GM19239 (cell line): ENCODE measurements at regions not wholly inside any gene's neighbourhood (a gene's known extent, or its start where the extent isn't known, plus 50 kb on each side); places are given as distances from the start of the nearest gene placed in this dataset.

Experiments
- DNase-seq: peaks from one replicate; pipeline ENCODE4 v3.0.0; 2011; ENCODE audit warnings: low spot score; ENCODE audit not compliant: insufficient read length
- FAIRE-seq: peaks from 2 replicates; lab custom pipeline; 2011; peaks lifted over from hg19 to GRCh38; lab: Jason Lieb, UNC

- no peak for FAIRE-seq
- DNase-seq, result no peak
These were observed 51.8 kb upstream of the PAX1 start for GRCh38 chr20:21653628-21654027.

DNA sequence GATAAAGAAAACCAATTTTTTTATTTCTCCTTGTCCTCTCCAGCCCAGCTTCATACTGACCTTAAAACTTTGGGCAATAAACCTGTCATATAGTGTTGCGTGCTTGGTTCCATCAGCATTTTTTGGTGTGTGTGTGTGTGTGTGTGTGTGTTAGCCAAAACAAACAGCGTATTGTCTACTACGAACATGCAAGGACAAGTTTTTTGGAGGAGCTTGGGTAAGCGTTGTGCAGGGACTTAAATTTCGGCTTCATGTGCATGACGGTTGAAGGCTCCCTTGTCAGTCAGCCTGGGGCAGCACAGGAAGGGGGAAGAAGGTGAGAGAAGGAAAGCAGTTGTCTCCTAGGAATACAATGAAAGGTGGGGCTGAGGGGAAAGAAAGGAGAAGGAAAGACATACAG is 62.0 kb upstream of the PAX1 start:
- DNase-seq, result no peak
- no peak for FAIRE-seq

DNA sequence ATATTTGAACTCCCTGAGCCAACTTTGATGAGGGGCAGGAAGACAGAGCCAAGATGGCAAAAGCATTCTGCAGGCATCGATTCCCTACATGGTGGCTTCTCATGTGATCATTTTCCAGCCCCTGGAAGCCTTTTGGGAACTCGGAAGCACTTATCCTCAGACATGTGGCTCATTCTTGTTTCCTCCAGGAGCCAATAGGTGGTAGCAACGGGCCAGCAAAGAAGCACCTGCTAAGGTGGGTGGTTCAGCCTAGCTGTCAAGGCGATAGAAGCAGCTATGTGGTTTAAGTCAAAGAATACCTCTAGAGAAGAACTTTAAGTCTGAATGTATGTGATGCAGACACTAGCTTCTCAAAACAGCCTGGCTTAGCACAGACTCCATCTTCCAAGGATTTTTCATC is 64.9 kb upstream of the PAX1 start:
- DNase-seq (no peak), FAIRE-seq (no peak)

DNA sequence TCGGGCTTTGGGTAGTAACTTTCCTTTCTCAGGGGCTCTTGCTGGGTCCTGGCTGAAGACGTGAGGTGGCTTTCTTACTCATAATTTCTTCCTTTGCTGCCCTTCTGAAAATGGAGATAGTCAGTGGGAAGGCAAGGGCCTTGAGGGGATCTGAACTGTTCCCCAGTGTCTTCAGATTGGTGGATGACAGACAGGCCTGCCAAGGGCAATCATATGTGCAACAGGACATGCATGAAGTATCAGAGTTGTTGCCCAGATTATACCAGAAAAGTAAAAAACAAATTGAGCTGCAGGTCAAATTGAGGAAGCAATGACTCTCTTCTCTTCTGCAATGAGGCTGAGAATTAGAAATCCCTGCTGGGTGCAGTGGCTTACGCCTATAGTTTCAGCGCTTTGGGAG is 71.6 kb upstream of the PAX1 start:
- FAIRE-seq (no peak), DNase-seq (no peak)

DNA sequence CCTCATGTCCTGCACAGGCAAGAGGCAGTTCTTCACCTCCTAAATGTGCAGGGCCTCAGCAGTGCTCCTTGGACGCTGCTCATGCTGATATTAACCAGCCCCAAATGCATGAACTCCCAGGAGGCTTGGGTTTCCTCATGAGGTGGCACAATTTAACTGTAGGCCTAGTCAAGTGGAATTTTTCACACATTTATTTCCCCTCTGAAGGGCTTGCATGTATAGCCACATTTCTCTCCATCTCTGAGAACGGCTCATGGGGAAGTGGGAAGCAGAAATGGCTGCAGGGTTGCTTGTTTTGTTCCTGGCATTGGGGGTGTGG is 72.8 kb upstream of the PAX1 start:
- DNase-seq (no peak), FAIRE-seq (no peak)

DNA sequence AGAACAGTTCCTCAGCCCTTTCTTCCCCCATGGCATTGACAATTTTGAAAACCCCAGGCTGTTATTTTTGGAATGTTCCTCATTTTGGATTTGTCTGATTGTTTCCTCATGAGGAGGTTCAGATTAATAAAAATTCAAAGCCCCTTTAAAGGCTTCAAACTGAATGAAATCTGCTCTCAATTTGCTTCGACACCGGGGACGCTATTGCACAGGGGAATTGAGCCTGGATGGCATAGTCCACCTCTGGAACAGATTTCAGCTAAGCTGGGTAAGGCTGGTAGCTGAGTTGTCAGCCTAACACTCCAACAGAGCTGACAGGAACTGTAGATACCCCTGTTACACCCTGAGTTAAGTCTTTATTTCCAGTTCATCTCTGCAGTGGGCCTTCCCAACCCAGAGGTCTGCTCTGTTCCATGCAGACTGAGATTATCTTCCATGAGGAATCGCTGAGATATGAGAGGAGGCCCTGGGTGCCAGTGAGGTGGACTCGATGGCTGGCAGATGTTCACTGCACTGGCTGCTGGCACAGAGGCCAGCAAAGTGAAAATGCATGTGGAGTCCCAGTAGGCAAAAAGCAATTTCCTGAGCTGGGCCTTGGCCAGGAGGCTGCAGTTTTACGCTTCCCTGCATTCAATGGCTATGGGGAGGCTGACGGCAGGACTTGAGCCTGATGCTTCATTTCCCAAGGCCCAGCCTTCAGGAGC is 73.3 kb upstream of the PAX1 start:
- DNase-seq, result no peak
- no peak for FAIRE-seq

DNA sequence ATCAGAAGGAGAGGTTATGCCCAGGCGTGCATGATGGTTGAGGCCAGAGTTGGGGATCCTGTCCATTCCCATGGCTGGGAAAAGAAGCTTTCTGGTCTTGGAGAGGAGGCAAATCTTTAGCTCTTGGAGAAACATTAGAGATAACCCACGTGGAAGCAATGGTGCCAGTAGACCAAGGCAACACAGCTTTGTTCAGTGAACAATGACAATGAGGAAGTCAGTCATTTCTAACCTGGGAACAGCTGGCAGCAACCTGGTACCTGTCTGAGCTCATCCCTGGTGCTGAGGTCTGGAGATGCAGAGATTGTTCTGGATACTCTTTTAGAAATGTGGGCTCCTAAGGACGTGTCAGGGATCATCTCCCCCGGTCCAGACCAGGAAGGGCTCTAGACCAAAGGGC is 76.7 kb upstream of the PAX1 start:
- DNase-seq, result no peak
- FAIRE-seq, result no peak

DNA sequence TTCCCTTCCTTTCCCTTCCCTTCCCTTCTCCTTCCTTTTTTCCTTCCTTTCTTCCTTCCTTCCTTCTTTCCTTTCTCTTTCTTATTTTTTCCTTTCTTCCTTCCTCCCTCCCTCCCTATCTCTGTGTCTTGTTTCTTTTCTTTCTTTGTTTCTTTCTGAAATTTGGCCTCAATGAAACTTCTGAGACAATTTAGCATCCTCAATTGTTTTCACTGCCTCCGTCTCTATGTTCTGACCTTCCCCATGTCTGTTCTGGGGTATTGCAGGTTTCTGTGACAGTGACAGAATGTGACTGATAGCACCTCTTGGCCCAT is 81.7 kb upstream of the PAX1 start:
- FAIRE-seq (no peak), DNase-seq (no peak)

GRCh38 chr20:21623074-21623780 is 82.2 kb upstream of the PAX1 start:
- FAIRE-seq (no peak), DNase-seq (no peak)

DNA sequence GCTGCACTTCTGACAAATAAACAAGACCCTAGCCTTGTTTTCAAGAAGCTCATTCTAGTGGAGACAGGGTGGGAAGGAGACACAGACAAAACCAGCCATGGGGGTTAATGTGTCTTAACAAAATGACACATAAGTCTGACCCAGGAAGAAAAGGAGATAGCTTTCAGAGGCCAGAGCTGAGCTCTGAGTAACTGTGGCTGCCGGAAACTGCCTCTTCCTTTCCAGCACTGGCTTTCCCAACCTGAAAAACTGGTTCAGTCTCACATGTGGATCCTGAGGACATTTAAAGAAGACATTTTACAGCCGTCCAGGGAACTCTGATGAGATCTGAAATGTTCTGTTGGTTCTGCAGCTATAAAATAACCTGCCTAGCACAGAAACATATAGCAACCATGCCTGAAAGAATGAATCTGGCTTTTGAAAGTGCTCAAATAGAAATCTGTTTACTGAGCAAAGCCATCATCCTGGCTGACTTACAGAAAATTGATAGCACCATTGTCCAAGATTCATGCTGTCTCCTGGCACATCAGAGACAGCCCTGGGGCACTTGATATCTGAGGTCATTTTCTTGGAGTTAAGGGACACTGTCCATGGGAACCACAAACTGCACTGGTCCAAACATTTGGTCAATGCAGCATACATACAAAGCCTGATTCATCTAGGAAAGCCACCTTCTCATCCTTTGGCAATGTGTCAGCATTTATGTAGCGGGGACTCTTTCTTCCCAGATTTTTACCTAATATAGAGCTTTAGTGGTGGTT is 83.2 kb upstream of the PAX1 start:
- no peak for DNase-seq
- no peak for FAIRE-seq

- no peak for DNase-seq
These were observed 86.6 kb upstream of the PAX1 start for GRCh38 chr20:21618759-21619416.

GRCh38 chr20:21615617-21616080 is 89.8 kb upstream of the PAX1 start:
- FAIRE-seq (peak; percentile 82), DNase-seq (peak; percentile 52)

More at GRCh38 chr20:21618759-21619416, 86.6 kb upstream of the PAX1 start:
- FAIRE-seq, result no peak

- DNase-seq, result no peak
- no peak for FAIRE-seq
These were observed 90.5 kb upstream of the PAX1 start for GRCh38 chr20:21614980-21615379.

DNA sequence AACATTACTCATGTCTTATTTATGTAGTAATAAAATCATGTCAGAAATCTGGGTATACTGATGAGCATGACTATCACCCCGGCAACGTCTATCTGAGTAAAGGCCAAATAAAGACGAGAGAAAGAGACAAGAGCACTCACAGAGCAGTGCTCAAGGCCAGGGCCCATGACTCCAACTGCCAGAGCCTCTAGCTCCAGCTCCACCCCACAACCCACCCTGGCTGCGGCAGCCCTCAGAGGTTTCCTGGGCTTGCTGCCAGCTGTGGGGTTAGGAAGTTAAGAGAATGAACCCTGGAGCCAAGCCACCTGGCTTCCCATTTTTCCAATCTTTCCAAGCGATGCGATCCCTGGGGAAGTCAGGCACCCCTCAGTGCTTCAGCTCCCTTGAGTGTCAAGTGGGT is 92.0 kb upstream of the PAX1 start:
- FAIRE-seq, result no peak
- DNase-seq, result no peak

- DNase-seq, result no peak
- no peak for FAIRE-seq
These were observed 95.5 kb upstream of the PAX1 start for GRCh38 chr20:21609981-21610380.

DNA sequence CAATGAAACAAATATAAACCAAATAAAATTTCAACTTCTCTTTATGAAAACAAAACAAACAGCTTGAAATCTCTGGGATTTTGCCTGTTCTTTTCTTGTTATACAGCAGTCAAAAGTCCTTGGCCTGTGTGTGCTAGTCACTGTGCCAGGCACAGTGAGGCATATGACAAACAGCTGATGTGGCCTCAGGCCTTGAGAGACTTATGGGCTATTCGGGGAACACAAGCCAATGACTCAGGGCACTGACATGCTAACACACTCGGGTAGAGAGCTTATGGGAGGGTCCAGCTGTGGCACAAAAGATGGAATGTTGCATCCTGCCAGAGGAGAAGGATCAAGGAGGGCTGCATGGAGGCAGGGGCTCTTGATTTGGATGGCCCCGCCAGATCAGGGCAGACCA is 95.4 kb upstream of the NKX2-2 start:
- FAIRE-seq, result no peak
- DNase-seq, result no peak

DNA sequence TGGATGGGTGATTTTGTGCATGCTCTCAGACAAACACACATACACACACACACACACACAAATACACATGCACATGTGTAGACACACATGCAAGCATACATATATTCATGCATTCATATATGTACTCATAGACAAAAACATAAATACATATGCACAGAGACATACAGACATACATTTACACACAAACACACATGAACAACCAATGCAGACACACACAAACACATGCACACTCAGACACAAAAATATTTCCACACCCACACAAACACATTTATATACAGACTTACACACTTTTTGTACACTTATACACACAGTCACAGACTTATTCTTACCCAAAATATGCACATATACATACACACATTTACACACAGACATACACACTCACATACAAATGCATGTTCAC is 94.9 kb upstream of the NKX2-2 start:
- FAIRE-seq (no peak), DNase-seq (no peak)

DNA sequence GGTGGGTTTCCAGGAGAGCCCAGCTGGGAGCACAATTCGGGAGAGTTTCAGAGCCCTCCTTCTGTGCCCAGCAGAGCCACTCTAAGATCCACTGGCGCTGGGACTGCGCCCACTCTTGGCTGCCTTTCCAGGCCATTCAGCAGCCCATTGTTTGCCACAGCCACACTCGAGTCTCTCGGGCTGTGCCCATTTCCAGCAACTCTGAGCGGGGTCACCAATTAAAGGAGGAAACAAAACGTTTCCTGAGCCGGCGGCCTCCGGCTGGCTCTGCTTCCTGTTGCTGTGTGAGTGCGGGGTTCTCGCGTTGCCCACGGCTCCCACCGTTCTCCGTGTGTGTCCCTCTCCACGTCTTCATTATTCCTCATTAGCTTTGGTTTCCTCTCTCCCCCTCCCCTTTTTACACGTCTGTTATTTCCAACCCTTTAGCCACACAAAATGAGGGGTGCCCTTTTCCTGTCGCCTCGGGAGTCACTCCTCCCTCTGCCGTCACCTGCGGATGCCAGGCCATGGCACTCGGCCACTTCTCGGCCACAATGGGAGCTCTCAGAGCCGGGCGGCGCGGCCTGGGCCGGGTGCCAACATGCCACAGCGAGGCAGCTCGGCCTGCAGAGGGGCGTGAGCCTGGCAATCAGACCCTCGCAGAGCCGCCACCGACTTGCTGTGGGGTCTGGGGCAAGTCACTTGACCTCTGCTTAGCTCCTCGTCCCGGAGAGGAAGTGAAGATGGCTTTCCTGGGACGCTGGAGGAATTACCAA is 94.3 kb upstream of the NKX2-2 start:
- FAIRE-seq (no peak), DNase-seq (no peak)

DNA sequence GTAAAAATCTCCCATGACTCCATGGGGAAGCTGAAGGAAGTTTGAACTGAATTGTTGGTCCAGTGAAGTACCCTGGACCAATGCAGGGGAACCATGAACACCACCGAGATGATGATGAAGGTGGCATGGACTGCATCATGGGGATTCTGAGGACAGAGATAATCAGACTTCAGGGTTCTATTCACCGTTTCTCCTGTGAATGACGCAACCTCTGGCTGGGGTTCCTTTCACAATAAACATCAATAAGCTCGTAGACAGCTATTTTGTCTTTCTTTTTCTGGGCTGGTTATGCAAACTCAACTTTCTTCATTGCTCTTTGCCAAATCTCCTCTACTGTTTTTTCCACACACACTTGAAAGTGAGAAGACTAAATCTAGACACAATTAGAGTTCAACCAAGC is 87.9 kb upstream of the NKX2-2 start:
- DNase-seq, result no peak
- FAIRE-seq, result no peak

DNA sequence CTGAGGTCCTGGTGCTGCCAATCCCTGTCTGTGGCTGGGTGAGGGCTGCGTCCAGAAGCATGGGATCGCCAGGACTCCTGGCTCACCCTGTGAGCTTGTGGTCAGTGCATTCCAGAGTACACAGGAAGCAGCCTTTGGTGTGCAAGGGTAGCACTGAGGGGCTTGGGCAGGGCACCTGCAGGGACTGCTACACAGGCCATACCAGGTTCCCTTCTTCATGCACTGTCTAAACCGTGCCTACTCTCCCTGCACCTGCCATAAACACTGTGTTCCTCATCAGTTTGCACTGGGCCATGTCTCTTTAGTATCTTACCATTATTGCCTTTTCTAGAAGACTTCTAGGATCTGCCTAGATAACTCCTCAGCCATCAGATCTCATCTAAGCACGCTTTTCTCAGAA is 72.8 kb upstream of the NKX2-2 start:
- DNase-seq (no peak), FAIRE-seq (no peak)
